Keratinocyte (primary cell): ENCODE measurements at regions not wholly inside any gene's neighbourhood (a gene's known extent, or its start where the extent isn't known, plus 50 kb on each side); places are given as distances from the start of the nearest gene placed in this dataset.
"Not testable (repeated sequence)": the region's sequence is repeated elsewhere in the genome, so short reads cannot be mapped to it uniquely, and the experiment has no call there.

Experiments
- DNase-seq: peaks from one replicate; pipeline ENCODE4 v3.0.0-alpha.2; 2011; ENCODE audit warnings: low read depth, missing footprints, low spot score
- FAIRE-seq: peaks from 2 replicates; lab custom pipeline; 2011; peaks lifted over from hg19 to GRCh38; lab: Jason Lieb, UNC
- H2AFZ ChIP-seq: 2 replicates; pipeline ENCODE4 v1.6.0; 2012; ENCODE audit warnings: low read length, control low read depth, inconsistent platforms; ENCODE audit not compliant: control insufficient read depth
- H3K27ac ChIP-seq: 2 replicates; pipeline ENCODE4 v1.5.1; 2011; ENCODE audit warnings: low read length; ENCODE audit not compliant: control insufficient read depth, insufficient read depth
- H3K27me3 ChIP-seq: 3 replicates; pipeline ENCODE4 v1.6.0; 2011; ENCODE audit warnings: low read length; ENCODE audit not compliant: control insufficient read depth, insufficient read depth; ENCODE audit errors: extremely low read depth
- H3K36me3 ChIP-seq, 2 experiments: 2 replicates in 1 of 2; 3 replicates in 1 of 2; pipeline ENCODE4 v1.5.1; 2011; ENCODE audit warnings: low read length in 2 of 2, mild to moderate bottlenecking in 1 of 2; ENCODE audit not compliant: control insufficient read depth in 2 of 2, insufficient read depth in 2 of 2; ENCODE audit errors: extremely low read depth in 1 of 2
- H3K4me1 ChIP-seq: 3 replicates; pipeline ENCODE4 v1.5.1; 2011; ENCODE audit warnings: low read length; ENCODE audit not compliant: control insufficient read depth, insufficient read depth; ENCODE audit errors: extremely low read depth
- H3K4me2 ChIP-seq: 3 replicates; pipeline ENCODE4 v1.6.0; 2011; ENCODE audit warnings: low read depth, low read length; ENCODE audit not compliant: control insufficient read depth, insufficient read depth; ENCODE audit errors: extremely low read depth
- H3K4me3 ChIP-seq, 3 experiments: fragments of 200-600 bp in 1 of 3; sonication (generic) in 1 of 3; 2 replicates in 2 of 3; 3 replicates in 1 of 3; pipeline ENCODE4 v1.5.1; 2011 to 2016; ENCODE audit warnings: low read length in 3 of 3, mild to moderate bottlenecking in 3 of 3, control low read depth in 2 of 3, inconsistent platforms in 1 of 3, low read depth in 1 of 3, mixed read lengths in 1 of 3, mixed run types in 1 of 3, moderate library complexity in 1 of 3; ENCODE audit not compliant: control insufficient read depth in 2 of 3, insufficient read depth in 2 of 3; ENCODE audit errors: extremely low read depth in 1 of 3
- H3K79me2 ChIP-seq: 2 replicates; pipeline ENCODE4 v1.6.0; 2012; ENCODE audit warnings: low read length; ENCODE audit not compliant: control insufficient read depth, insufficient read depth
- H3K9ac ChIP-seq: 3 replicates; pipeline ENCODE4 v1.6.0; 2011; ENCODE audit warnings: low read length; ENCODE audit not compliant: control insufficient read depth, insufficient read depth; ENCODE audit errors: extremely low read depth
- H3K9me1 ChIP-seq: 3 replicates; pipeline ENCODE4 v1.6.0; 2011; ENCODE audit warnings: low read length; ENCODE audit not compliant: control insufficient read depth, insufficient read depth; ENCODE audit errors: extremely low read depth
- H3K9me3 ChIP-seq: 2 replicates; pipeline ENCODE4 v1.5.1; 2012; ENCODE audit warnings: low read depth, low read length; ENCODE audit not compliant: control insufficient read depth
- H4K20me1 ChIP-seq: 3 replicates; pipeline ENCODE4 v1.6.0; 2011; ENCODE audit warnings: low read length; ENCODE audit not compliant: control insufficient read depth, insufficient read depth; ENCODE audit errors: extremely low read depth
- CTCF ChIP-seq, 3 experiments: IDR thresholded peaks in 1 of 3; conservative IDR thresholded peaks in 1 of 3; optimal IDR thresholded peaks in 1 of 3; 2 replicates in 2 of 3; 3 replicates in 1 of 3; pipeline versions ENCODE3 to v1.5.1; 2011; ENCODE audit warnings: low read length in 3 of 3, mild to moderate bottlenecking in 3 of 3, moderate library complexity in 2 of 3, control low read depth in 1 of 3, inconsistent platforms in 1 of 3; ENCODE audit not compliant: insufficient read depth in 2 of 3; ENCODE audit errors: extremely low read depth in 1 of 3
- dilution Hi-C: fragments of 300-500 bp; cut with MboI; formaldehyde crosslinking; loops from one replicate; pipeline ENCODE4 v1.7.0; 2020; ENCODE audit warnings: low sequenced_read_pairs; ENCODE audit not compliant: extremely low pct_ligation_motif_present

- H4K20me1 ChIP-seq, H3K9me1 ChIP-seq, H3K4me1 ChIP-seq, H3K27ac ChIP-seq, H3K9ac ChIP-seq, DNase-seq, H3K79me2 ChIP-seq, H3K4me3 ChIP-seq, H3K4me2 ChIP-seq, H3K9me3 ChIP-seq, dilution Hi-C loops, H3K36me3 ChIP-seq, H2AFZ ChIP-seq, H3K27me3 ChIP-seq: not testable (repeated sequence)
- peak; percentile 26 for FAIRE-seq
Observed at GRCh38 chr9:85813388-85813787, 71.6 kb upstream of the AGTPBP1 start.

GRCh38 chr9:85814800-85815199 is 73.0 kb upstream of the AGTPBP1 start:
- H3K4me1 ChIP-seq, FAIRE-seq, H4K20me1 ChIP-seq, H3K9ac ChIP-seq, H3K4me2 ChIP-seq, H3K27me3 ChIP-seq, H3K9me3 ChIP-seq, H2AFZ ChIP-seq, H3K36me3 ChIP-seq, H3K27ac ChIP-seq, H3K79me2 ChIP-seq, dilution Hi-C loops, H3K4me3 ChIP-seq, H3K9me1 ChIP-seq, DNase-seq: not testable (repeated sequence)

- not testable (repeated sequence) for H2AFZ ChIP-seq
- TF ChIP-seq CTCF (optimal IDR thresholded peaks at IDR 0.05 in 1 of 3, IDR thresholded peaks at IDR 0.05 in 1 of 3, conservative IDR thresholded peaks at IDR 0.05 in 1 of 3; ENCODE audit: extremely low read depth in 1 of 3, insufficient read depth in 2 of 3, low read length in 3 of 3), result peak in 1 of 3 experiments; percentile 3
- peak; percentile 89 for FAIRE-seq
Observed at GRCh38 chr9:85818971-85819370, 77.2 kb upstream of the AGTPBP1 start.

GRCh38 chr9:85820598-85820997 is 78.8 kb upstream of the AGTPBP1 start:
- H4K20me1 ChIP-seq, H3K27me3 ChIP-seq, H3K4me3 ChIP-seq, H2AFZ ChIP-seq, H3K9me3 ChIP-seq, H3K4me1 ChIP-seq, H3K36me3 ChIP-seq, H3K27ac ChIP-seq, DNase-seq, H3K9me1 ChIP-seq, dilution Hi-C loops, H3K9ac ChIP-seq, H3K79me2 ChIP-seq, FAIRE-seq, H3K4me2 ChIP-seq: not testable (repeated sequence)

More at GRCh38 chr9:85818971-85819370, 77.2 kb upstream of the AGTPBP1 start:
- DNase-seq, H3K9ac ChIP-seq, H3K27me3 ChIP-seq, H3K4me3 ChIP-seq, H3K4me1 ChIP-seq, dilution Hi-C loops, H3K79me2 ChIP-seq, H3K4me2 ChIP-seq, H4K20me1 ChIP-seq, H3K9me1 ChIP-seq, H3K27ac ChIP-seq, H3K36me3 ChIP-seq, H3K9me3 ChIP-seq: not testable (repeated sequence)
